K562 (cell line): ENCODE measurements at regions not wholly inside any gene's neighbourhood (a gene's known extent, or its start where the extent isn't known, plus 50 kb on each side); places are given as distances from the start of the nearest gene placed in this dataset.

ENCODE experiments used
- ATAC-seq: fragments of 200-7000 bp; cut with Tn5 transposase; 3 replicates; pipeline ENCODE4 v1.9.1; 2020; ENCODE audit warnings: moderate library complexity
- BruUV-seq: library from RNA; stranded (reverse); fragments of 400-500 nt; replicated peaks from 2 replicates; lab custom pipeline; 2021; lab: Mats Ljungman, UMichigan
- CTCF ChIA-PET: fragments of 300-600 bp; formaldehyde crosslinking; extraction: SDS; loops from one replicate; lab custom pipeline; 2021; ENCODE audit warnings: low intra/inter-chr PET ratio; lab: Yijun Ruan, JAX
- POLR2A ChIA-PET: fragments of 300-600, 350-650 bp; sonication (Branson Sonifier 250); formaldehyde crosslinking; extraction: SDS; loops from one replicate; lab custom pipeline; 2021; ENCODE audit warnings: antibody characterized with exemption, inconsistent platforms; lab: Yijun Ruan, JAX
- DNase-seq, 4 experiments: peaks; one replicate each; pipeline versions ENCODE4 v3.0.0 to v3.0.0-alpha.2; 2011 to 2018; ENCODE audit warnings: low spot score in 3 of 4, mixed read lengths in 3 of 4; ENCODE audit errors: extremely low read depth in 1 of 4
- FAIRE-seq: peaks from 2 replicates; lab custom pipeline; 2011; peaks lifted over from hg19 to GRCh38; lab: Jason Lieb, UNC
- H2AFZ ChIP-seq: 2 replicates; pipeline ENCODE4 v1.6.0; 2011; ENCODE audit warnings: low read depth, low read length, control low read depth, inconsistent platforms
- H3K27ac ChIP-seq: fragments of 200-600 bp; 3 replicates; pipeline ENCODE4 v1.8.0; 2011; ENCODE audit warnings: low read depth, mild to moderate bottlenecking, control low read depth, inconsistent platforms, low read length, moderate library complexity, mixed read lengths; ENCODE audit errors: extremely low read depth
- H3K27me3 ChIP-seq, 2 experiments: fragments of 300-600 bp in 1 of 2; 2 replicates in 1 of 2; 3 replicates in 1 of 2; pipeline versions ENCODE4 v1.6.0 to v1.8.0; 2011; ENCODE audit warnings: inconsistent platforms in 2 of 2, low read length in 2 of 2, mild to moderate bottlenecking in 1 of 2, mixed read lengths in 1 of 2, moderate library complexity in 1 of 2; ENCODE audit not compliant: control insufficient read depth in 2 of 2, insufficient read depth in 2 of 2
- H3K36me3 ChIP-seq: fragments of 300-600 bp; 3 replicates; pipeline ENCODE4 v1.8.0; 2011; ENCODE audit warnings: mild to moderate bottlenecking, low read length, inconsistent platforms; ENCODE audit not compliant: control insufficient read depth, insufficient read depth
- H3K4me1 ChIP-seq, 2 experiments: fragments of 200-600 bp in 1 of 2; replicated peaks in 1 of 2; 2 replicates in 1 of 2; 3 replicates in 1 of 2; pipeline versions ENCODE4 v1.5.1 to v1.8.0; 2011; ENCODE audit warnings: inconsistent platforms in 2 of 2, low read length in 2 of 2, mild to moderate bottlenecking in 1 of 2, mixed read lengths in 1 of 2, moderate library complexity in 1 of 2; ENCODE audit not compliant: control insufficient read depth in 2 of 2, insufficient read depth in 2 of 2
- H3K4me2 ChIP-seq: 2 replicates; pipeline ENCODE4 v1.6.1; 2011; ENCODE audit warnings: low read length, control low read depth, inconsistent platforms, mixed read lengths; ENCODE audit not compliant: insufficient read depth
- H3K4me3 ChIP-seq: fragments of 200-600 bp; sonication (generic), shearing (Covaris generic); 2 replicates; pipeline ENCODE4 v1.5.1; 2016; ENCODE audit warnings: control low read depth, inconsistent platforms
- H3K79me2 ChIP-seq: fragments of 200-600 bp; 3 replicates; pipeline ENCODE4 v1.8.0; 2011; ENCODE audit warnings: low read length, inconsistent platforms; ENCODE audit not compliant: control insufficient read depth, insufficient read depth
- H3K9ac ChIP-seq, 2 experiments: 2 replicates each; pipeline versions ENCODE4 v1.6.0 to v1.6.1; 2011; ENCODE audit warnings: low read depth in 2 of 2, low read length in 2 of 2, control low read depth in 1 of 2, inconsistent platforms in 1 of 2, mild to moderate bottlenecking in 1 of 2, mixed read lengths in 1 of 2; ENCODE audit not compliant: insufficient read depth in 1 of 2
- H3K9me1 ChIP-seq: one replicate; pipeline ENCODE4 v1.6.0; 2011; ENCODE audit warnings: inconsistent platforms, mild to moderate bottlenecking, low read length, moderate library complexity; ENCODE audit not compliant: control insufficient read depth, insufficient read depth
- H3K9me3 ChIP-seq: replicated peaks from 2 replicates; pipeline ENCODE4 v1.5.1; 2011; ENCODE audit warnings: low read depth, low read length, inconsistent platforms; ENCODE audit not compliant: control insufficient read depth, insufficient read depth
- H4K20me1 ChIP-seq: replicated peaks from 2 replicates; pipeline ENCODE4 v1.6.1; 2011; ENCODE audit warnings: low read length, inconsistent platforms, mixed read lengths; ENCODE audit not compliant: control insufficient read depth, insufficient read depth
- E2F3 ChIP-seq: fragments of 250-450 bp; sonication (Bioruptor Pico); IDR thresholded peaks from 2 replicates; pipeline ENCODE4 v1.4.0; 2020; ENCODE audit warnings: mild to moderate bottlenecking
- ILF3 ChIP-seq: fragments of 450-650 bp; IDR thresholded peaks from 2 replicates; pipeline ENCODE4 v1.6.1; 2018; ENCODE audit warnings: antibody characterized with exemption, mild to moderate bottlenecking, moderate library complexity, borderline replicate concordance
- SMC3 ChIP-seq: conservative IDR thresholded peaks from 2 replicates; pipeline ENCODE4 v1.6.1; 2011; ENCODE audit warnings: low read depth, low read length, improper control_type of control experiment; ENCODE audit not compliant: insufficient read depth
- SNIP1 ChIP-seq: fragments of 450-650 bp; IDR thresholded peaks from 2 replicates; pipeline ENCODE4 v1.7.1; 2017; ENCODE audit warnings: low read depth, mild to moderate bottlenecking
- SRSF3 ChIP-seq: fragments of 200-400 bp; formaldehyde crosslinking; IDR thresholded peaks from 2 replicates; pipeline ENCODE4 v1.6.1; 2016; ENCODE audit warnings: mild to moderate bottlenecking, low read length, moderate library complexity; ENCODE audit not compliant: insufficient read depth
- TBL1XR1 ChIP-seq, 2 experiments: IDR thresholded peaks; 2 replicates each; pipeline ENCODE4 v1.6.1; 2012; ENCODE audit warnings: improper control_type of control experiment in 2 of 2, low read length in 2 of 2, mild to moderate bottlenecking in 1 of 2
- TCFL5 ChIP-seq: fragments of 250-450 bp; sonication (Bioruptor Pico); conservative IDR thresholded peaks from 2 replicates; pipeline ENCODE4 v1.6.1; 2021; ENCODE audit warnings: mild to moderate bottlenecking, moderate library complexity, matching md5 sums
- THAP7 ChIP-seq: fragments of 250-450 bp; sonication (Bioruptor Pico); IDR thresholded peaks from 2 replicates; pipeline ENCODE4 v1.5.0; 2021
- ZNF133 ChIP-seq: fragments of 250-450 bp; sonication (Bioruptor Pico); IDR thresholded peaks from 2 replicates; pipeline ENCODE4 v1.4.0; 2020; ENCODE audit warnings: mild to moderate bottlenecking
- ZNF586 ChIP-seq: fragments of 450-650 bp; formaldehyde crosslinking; conservative IDR thresholded peaks from 2 replicates; pipeline ENCODE4 v1.4.0; 2020; ENCODE audit warnings: mild to moderate bottlenecking, moderate library complexity
- in situ Hi-C: fragments of 300-500 bp; cut with MboI; formaldehyde crosslinking; loops from 4 replicates; pipeline ENCODE4 v1.15.0; 2018; ENCODE audit warnings: inconsistent platforms, mixed read lengths
- intact Hi-C: fragments of 100-400 bp; cut with micrococcal nuclease; formaldehyde crosslinking; loops from 2 replicates; pipeline ENCODE4 v1.14.2; 2022
- TF ChIP-seq, protein P1 (sequence below): fragments of 450-650 bp; IDR thresholded peaks from 2 replicates; pipeline ENCODE4 v1.6.1; 2016; ENCODE audit warnings: low read depth

DNA sequence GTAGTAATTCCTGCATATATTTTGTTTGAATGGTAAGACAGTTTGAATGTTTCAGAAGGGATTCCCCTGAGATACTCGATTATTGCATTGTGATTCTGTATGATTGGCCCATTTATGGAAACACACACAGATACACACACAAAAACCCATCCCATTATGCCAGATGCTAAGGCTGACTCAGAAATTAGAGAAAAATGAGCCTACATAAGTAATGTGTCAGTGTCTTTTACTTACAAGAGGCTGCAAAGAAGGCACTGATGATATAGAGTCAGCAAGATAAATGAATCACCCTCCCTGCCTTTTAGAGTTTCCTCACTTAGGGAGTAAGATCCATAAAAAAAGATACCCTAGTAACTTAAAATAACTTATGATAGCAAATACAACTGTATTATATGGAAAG is 1481.1 kb upstream of the ACVR2A start (continued):
- TF ChIP-seq, protein P1, sequence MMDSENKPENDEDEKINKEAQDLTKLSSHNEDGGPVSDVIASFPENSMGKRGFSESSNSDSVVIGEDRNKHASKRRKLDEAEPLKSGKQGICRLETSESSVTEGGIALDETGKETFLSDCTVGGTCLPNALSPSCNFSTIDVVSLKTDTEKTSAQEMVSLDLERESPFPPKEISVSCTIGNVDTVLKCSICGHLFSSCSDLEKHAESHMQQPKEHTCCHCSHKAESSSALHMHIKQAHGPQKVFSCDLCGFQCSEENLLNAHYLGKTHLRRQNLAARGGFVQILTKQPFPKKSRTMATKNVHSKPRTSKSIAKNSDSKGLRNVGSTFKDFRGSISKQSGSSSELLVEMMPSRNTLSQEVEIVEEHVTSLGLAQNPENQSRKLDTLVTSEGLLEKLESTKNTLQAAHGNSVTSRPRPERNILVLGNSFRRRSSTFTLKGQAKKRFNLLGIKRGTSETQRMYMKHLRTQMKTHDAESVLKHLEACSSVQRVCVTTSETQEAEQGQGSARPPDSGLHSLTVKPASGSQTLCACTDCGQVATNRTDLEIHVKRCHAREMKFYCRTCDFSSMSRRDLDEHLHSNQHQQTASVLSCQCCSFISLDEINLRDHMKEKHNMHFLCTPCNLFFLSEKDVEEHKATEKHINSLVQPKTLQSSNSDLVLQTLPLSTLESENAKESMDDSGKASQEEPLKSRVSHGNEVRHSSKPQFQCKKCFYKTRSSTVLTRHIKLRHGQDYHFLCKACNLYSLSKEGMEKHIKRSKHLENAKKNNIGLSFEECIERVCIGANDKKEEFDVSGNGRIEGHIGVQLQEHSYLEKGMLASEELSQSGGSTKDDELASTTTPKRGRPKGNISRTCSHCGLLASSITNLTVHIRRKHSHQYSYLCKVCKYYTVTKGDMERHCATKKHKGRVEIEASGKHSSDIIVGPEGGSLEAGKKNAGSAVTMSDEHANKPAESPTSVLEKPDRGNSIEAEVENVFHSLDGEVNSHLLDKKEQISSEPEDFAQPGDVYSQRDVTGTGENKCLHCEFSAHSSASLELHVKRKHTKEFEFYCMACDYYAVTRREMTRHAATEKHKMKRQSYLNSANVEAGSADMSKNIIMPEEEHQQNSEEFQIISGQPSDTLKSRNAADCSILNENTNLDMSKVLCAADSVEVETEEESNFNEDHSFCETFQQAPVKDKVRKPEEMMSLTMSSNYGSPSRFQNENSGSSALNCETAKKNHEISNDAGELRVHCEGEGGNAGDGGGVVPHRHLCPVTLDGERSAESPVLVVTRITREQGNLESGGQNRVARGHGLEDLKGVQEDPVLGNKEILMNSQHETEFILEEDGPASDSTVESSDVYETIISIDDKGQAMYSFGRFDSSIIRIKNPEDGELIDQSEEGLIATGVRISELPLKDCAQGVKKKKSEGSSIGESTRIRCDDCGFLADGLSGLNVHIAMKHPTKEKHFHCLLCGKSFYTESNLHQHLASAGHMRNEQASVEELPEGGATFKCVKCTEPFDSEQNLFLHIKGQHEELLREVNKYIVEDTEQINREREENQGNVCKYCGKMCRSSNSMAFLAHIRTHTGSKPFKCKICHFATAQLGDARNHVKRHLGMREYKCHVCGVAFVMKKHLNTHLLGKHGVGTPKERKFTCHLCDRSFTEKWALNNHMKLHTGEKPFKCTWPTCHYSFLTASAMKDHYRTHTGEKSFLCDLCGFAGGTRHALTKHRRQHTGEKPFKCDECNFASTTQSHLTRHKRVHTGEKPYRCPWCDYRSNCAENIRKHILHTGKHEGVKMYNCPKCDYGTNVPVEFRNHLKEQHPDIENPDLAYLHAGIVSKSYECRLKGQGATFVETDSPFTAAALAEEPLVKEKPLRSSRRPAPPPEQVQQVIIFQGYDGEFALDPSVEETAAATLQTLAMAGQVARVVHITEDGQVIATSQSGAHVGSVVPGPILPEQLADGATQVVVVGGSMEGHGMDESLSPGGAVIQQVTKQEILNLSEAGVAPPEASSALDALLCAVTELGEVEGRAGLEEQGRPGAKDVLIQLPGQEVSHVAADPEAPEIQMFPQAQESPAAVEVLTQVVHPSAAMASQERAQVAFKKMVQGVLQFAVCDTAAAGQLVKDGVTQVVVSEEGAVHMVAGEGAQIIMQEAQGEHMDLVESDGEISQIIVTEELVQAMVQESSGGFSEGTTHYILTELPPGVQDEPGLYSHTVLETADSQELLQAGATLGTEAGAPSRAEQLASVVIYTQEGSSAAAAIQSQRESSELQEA = no peak
- no peak for TF ChIP-seq ZNF586 (CRISPR knock-in tag)
- no peak for TF ChIP-seq ILF3

GRCh38 chr2:146351689-146352088 is 1493.1 kb upstream of the ACVR2A start:
- no peak for FAIRE-seq
- H3K4me3 ChIP-seq = no peak overlapping the region
- H4K20me1 ChIP-seq = no peaks in the 10 kb centered on the region
- H3K9me3 ChIP-seq = no peaks in the 10 kb centered on the region
- no peaks in the 10 kb centered on the region for H3K27me3 ChIP-seq
- DNase-seq = no peak
- ChIA-PET POLR2A (no interaction called here), CTCF (no interaction called here)
- TF ChIP-seq E2F3 (CRISPR knock-in tag) (no peak), SRSF3 (no peak), TCFL5 (CRISPR knock-in tag) (no peak), THAP7 (no peak), TBL1XR1 (IDR thresholded peaks at IDR 0.05; ENCODE audit: low read length in 2 of 2) (no peak), SNIP1 (no peak), SMC3 (no peak), ZNF133 (CRISPR knock-in tag) (no peak)
- no peaks in the 10 kb centered on the region for H3K9me1 ChIP-seq
- no peak overlapping the region for H3K4me2 ChIP-seq
- H3K9ac ChIP-seq = no peak overlapping the region
- H3K36me3 ChIP-seq = no peaks in the 10 kb centered on the region
- BruUV-seq = no TSS peak
- ATAC-seq = no peak
- H3K27ac ChIP-seq = no peak overlapping the region
- in situ Hi-C loops = no loop called here
- H3K79me2 ChIP-seq = no peaks in the 10 kb centered on the region
- H2AFZ ChIP-seq = no peak overlapping the region
- no peaks in the 10 kb centered on the region for H3K4me1 ChIP-seq
- intact Hi-C loops = no loop called here
